ENCODE measurements at regions not wholly inside any gene's neighbourhood (a gene's known extent, or its start where the extent isn't known, plus 50 kb on each side); places are given as distances from the start of the nearest gene placed in this dataset.

GRCh38 chr2:217329023-217329431, 469.2 kb upstream of the TNP1 start:
- no peak for DNase-seq

DNA sequence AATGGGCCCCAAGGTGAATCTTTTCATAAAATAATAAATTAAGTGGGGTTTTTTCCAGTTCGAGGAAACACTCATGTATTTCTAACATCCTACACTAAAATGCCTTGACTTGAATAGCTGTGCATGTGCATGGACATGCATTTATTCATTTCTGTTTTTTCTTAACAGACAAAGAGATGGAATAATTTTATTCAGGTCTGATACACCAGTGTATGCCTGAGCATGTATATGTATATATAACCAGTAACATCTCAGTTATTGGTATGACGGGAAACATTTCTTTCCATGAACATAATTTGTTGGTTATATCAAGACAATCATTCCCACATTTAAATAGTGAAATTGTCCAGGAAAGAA, 468.7 kb upstream of the TNP1 start:
- DNase-seq: no peak

DNA sequence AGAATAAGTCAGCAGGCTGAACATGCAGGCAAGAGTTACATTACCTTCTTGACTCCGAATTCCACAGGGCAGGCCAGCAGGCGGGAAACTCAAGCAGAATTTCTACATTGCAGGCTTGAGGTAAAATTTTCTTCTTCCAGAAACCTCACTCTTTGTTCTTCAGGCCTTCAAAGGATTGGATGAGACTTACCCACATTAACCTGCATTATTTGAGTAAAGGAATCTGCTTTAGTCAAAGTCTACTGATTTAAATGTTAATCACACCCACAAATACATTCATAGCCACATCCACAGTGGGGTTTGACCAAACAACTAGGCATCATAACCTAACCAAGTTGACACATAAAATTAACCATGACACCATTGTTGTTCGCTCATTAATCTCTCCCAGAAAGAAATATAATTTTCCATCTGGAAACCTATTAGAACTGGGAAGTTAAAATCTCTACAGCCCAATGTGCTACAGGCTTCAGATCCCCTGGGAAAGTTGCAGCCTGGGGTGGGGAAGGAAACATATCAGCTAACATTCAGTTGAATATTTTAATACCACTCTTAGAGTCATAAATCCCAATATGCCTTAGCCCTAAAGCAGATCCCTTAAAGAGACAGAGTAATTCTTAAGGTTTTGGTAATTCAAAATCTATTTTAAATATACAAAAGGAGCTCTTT, 468.2 kb upstream of the TNP1 start:
- no peak for DNase-seq

DNA sequence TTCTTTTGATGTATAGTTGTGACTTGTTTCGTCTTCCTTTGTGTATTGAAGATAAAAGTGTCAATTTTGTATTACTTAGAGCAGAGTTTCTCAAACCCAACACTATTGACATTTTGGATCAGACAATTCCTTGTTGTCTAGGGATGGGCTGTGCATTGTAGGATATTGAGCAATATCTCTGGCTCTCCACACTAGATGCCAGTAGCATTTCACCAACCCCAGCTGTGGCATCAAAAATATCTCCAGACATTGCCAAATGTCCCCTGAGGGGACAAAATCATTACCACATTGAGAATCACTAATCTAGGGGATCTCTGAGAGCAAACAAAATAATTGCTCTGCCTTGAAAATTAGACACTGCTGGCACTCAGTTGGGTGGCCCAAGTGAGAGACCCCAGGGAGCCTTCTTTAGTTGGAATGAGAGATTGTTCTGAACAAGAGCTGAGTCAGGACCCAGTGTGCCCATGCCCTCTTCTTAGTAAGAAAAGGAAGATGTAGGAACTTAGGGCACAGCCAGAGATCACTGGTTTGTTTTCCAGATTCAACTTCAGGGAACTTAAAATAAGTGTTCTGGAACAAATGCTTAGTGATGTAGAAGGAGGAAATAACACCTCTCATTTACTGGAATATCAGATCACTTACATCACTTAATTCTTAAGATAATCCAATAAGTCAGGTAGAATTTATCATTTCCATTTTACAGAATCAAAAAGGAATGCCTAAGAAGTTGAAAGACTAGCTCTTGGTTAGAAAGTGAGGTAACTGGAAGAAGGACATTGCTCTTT, 466.6 kb upstream of the TNP1 start:
- DNase-seq: no peak

GRCh38 chr2:217325816-217326215, 466.0 kb upstream of the TNP1 start:
- no peak for DNase-seq

DNA sequence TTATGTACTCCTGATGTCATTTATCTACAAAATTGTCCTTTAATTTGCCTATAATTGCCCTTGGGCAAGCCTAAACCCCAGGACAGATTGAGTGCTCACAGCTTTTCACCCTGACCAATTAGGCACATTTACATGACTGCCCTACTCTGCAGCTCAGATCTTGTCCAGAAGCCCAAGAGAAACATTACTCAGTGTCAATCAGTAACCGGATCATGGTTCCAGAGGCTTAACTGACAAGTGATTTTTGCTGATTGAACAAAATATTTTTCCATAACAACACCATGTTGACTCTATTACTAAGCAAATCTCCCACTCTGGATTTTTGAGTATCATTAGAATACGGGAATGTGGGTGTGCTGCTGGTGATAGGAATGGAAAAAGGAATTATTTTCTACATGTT, 465.4 kb upstream of the TNP1 start:
- no peak for DNase-seq

- no peak for DNase-seq
Measured at GRCh38 chr2:217316743-217317142, 456.9 kb upstream of the TNP1 start.

- DNase-seq: no peak
Measured at GRCh38 chr2:217314021-217314460, 454.2 kb upstream of the TNP1 start.

DNA sequence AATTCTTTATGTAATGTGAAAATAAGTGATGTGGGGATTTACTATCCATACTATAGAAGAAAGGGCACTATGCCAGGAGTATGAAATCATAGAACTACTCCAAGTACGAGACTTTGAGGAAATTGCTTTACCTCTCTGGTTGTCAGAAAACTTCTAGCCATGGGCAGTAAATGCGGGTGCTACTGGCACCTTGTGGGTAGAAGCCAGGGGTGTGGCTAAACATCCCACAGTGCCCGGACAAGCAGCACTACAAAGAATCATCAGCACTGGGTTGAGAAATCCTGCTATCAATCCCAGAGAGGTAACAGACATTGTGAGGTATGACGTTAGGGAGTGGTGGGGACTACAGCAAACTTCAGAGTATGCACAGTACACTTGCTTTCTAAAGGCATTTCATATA, 453.5 kb upstream of the TNP1 start:
- no peak for DNase-seq

DNA sequence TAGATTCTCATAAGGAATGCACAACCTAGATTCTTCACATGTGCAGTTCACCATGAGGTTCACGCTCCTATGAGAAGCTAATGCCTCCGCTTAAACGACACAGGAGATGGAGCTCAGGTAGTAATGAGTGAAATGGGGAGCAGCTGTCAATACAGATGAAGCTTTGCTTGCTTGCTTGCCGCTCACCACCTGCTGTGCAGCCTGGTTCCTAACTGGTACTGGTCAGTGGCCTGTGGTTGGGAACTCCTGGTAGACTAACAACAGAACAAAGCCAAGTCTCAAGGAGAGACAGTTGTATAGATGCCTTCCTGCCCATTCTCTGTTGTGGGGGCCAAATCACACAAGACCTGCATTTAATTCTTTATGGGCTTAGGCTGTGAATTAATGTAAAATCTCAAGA, 449.2 kb upstream of the TNP1 start:
- no peak for DNase-seq

GRCh38 chr2:217307023-217307422, 447.2 kb upstream of the TNP1 start:
- no peak for DNase-seq

GRCh38 chr2:217305882-217306281, 446.0 kb upstream of the TNP1 start:
- no peak for DNase-seq

DNA sequence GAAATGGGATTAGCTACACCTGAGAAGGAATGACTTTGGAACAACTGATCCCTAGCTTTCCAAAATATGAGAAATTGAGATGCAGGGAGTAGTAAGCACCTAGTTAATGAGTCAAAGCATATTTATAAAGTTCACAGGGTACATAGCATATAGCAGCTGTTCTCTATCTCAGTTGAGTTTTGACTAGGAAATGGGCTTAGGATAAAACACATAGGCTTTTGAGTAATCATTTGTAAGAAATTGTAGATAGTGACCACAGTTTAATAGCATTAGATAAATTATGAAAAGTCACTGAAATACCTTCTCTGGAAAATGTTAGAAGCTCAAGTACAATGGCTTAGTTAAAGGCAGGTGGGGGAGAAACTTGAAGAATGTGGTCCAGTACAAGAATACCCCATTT, 444.7 kb upstream of the TNP1 start:
- DNase-seq: no peak

GRCh38 chr2:217302856-217303255, 443.0 kb upstream of the TNP1 start:
- DNase-seq: no peak

DNA sequence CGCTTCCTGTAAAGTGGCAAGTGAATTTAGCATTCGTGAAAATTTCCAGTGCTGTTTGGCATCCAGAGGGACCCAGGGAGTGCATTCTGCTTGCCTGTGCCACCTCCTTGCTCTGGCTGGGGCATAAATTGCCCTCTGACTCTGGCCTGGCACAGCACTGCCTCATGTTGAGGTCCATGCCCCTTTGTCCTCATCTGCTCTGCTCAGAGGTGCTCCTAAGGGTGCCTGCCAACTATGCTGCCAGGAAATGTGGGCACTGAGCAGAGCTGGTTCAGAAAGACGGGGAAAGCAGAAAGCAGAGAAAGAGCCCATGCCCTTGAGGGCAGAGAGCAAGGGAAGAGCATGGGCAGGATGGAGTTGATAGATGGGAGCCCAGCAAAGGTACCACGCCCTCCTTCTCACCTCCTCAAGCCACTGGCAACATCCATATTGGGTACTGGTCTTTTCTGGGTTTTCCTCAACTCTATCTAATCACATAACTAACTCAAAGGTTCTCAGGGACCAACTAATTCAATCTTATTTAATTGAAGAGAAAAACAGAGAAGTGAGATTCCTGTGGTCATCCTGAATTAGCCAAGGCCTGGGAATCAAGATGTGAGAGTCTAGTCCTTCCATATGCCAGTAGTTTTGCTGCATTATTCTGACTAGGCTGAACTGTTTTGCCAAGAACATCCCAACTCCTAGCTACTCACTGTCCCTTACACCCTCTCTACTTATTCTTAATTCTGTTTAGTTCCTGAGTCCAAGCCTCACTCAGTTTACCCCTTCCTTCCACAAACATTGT, 441.5 kb upstream of the TNP1 start:
- DNase-seq: no peak

- no peak for DNase-seq
Measured at GRCh38 chr2:217299590-217299989, 439.7 kb upstream of the TNP1 start.

- DNase-seq: no peak
Measured at GRCh38 chr2:217297096-217297495, 437.2 kb upstream of the TNP1 start.

- DNase-seq: no peak
Measured at GRCh38 chr2:217294818-217295217, 435.0 kb upstream of the TNP1 start.

DNA sequence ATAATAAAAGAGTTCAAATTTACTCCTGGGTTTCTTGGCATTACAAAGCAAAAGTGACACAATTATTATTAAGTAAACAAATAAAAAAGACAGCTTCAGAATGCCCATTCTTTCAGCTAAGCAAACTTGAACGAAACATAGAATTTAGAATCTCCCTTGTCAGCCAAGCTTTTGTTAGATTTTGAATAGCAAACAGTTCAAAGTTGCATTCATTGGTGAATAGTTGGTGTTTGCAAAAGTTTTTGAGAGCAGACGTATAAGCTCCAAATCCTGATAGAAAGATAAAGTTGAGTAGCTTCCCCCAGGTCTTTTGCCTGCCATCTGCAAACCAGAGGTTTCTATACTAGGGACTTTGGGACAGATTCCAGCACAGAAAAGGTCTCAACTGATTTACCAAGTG, 434.3 kb upstream of the TNP1 start:
- no peak for DNase-seq

GRCh38 chr2:217293607-217294006, 433.7 kb upstream of the TNP1 start:
- DNase-seq: no peak

GRCh38 chr2:217293046-217293445, 433.2 kb upstream of the TNP1 start:
- DNase-seq: no peak

GRCh38 chr2:217291259-217291658, 431.4 kb upstream of the TNP1 start:
- no peak for DNase-seq

DNA sequence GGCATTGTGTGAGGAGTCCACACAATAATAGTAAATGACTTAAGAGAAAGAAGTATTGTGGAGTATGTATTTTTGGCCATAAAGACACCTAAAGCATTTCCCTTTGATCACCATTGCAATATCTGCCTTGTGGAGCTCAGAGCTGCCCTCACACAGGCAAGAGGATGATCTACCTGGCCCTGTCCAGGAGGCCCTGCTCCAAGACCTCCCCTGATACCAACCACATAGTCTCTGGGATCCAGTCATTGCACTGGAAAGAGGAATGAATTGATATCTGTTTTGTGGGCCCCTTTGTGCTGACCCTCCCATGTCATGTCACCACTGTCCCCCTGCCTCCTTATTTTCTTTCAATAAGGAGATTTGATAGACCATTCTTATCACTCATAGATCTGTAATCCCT, 430.6 kb upstream of the TNP1 start:
- no peak for DNase-seq

DNA sequence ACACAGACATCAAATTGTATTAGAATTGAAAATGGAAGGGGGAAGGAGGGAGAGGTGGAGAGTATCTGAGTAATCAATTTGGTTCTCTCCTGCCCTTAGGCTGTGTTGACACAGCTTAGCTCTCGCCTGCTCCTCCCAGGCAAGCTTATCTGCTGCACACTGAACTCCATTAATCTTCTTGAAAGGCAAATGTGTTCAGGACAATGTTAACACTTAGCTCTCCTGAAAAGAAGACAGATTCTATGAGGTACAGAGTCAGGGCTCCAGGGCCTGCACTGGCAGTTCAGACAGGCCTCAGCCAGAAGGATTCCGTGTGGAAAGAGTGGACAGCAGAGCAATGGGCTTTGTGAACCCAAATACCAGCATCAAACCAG, 430.0 kb upstream of the TNP1 start:
- DNase-seq: no peak
